ENCODE measurements at regions not wholly inside any gene's neighbourhood (a gene's known extent, or its start where the extent isn't known, plus 50 kb on each side); places are given as distances from the start of the nearest gene placed in this dataset.
"Not testable (repeated sequence)": the region's sequence is repeated elsewhere in the genome, so short reads cannot be mapped to it uniquely, and the experiment has no call there.

GRCh38 chr22:22121445-22121844, 123.1 kb upstream of the VPREB1 start:
- H3K9ac ChIP-seq (ENCODE audit: low read length), result no peak overlapping the region
- H3K36me3 ChIP-seq (ENCODE audit: control insufficient read depth, insufficient read depth, low read length), result no peaks in the 10 kb centered on the region
- no peaks in the 10 kb centered on the region for H3K27me3 ChIP-seq (ENCODE audit: insufficient read depth, low read length, poor library complexity)

GRCh38 chr22:22120160-22120559, 124.4 kb upstream of the VPREB1 start:
- H3K18ac ChIP-seq (ENCODE audit: low read length), result no peak overlapping the region
- H2BK120ac ChIP-seq (ENCODE audit: low read depth, low read length), result no peak overlapping the region
- H3K4ac ChIP-seq (ENCODE audit: low read depth, low read length), result no peak overlapping the region
- no peak overlapping the region for H2BK5ac ChIP-seq (ENCODE audit: low read length)
- no peak overlapping the region for H3K27ac ChIP-seq (ENCODE audit: low read depth, low read length)
- WGBS (ENCODE audit: extremely low coverage, insufficient coverage, low lambda C conversion rate), result no CpG with 5 or more reads among the region's 3 CpGs
- no peaks in the 10 kb centered on the region for H3K36me3 ChIP-seq (ENCODE audit: control insufficient read depth, insufficient read depth, low read length)
- H4K8ac ChIP-seq (ENCODE audit: low read depth, low read length), result no peak overlapping the region
- no peak overlapping the region for H3K56ac ChIP-seq (ENCODE audit: low read length)
- H2AK5ac ChIP-seq (ENCODE audit: low read length), result no peak overlapping the region
- no peak overlapping the region for H3K23ac ChIP-seq (ENCODE audit: low read length)
- no peak overlapping the region for H4K5ac ChIP-seq (ENCODE audit: low read length)
- H3K27me3 ChIP-seq (ENCODE audit: insufficient read depth, low read length, poor library complexity), result no peaks in the 10 kb centered on the region
- no peak overlapping the region for H3K4me3 ChIP-seq (ENCODE audit: low read length)
- DNase-seq, result no peak
- no peaks in the 10 kb centered on the region for H3K4me1 ChIP-seq (ENCODE audit: control insufficient read depth, low read depth, low read length)
- H3K4me2 ChIP-seq (ENCODE audit: low read length), result no peak overlapping the region
- no peak overlapping the region for H3K9ac ChIP-seq (ENCODE audit: low read length)
- no peaks in the 10 kb centered on the region for H3K79me1 ChIP-seq (ENCODE audit: low read length)
- H3K79me2 ChIP-seq (ENCODE audit: control insufficient read depth, insufficient read depth, low read length), result no peaks in the 10 kb centered on the region
- no peak overlapping the region for H2BK15ac ChIP-seq (replicated peaks; ENCODE audit: low read depth)

More at GRCh38 chr22:22121445-22121844, 123.1 kb upstream of the VPREB1 start:
- Histone ChIP-seq H3K56ac (ENCODE audit: low read length) (no peak overlapping the region), H3K4me1 (ENCODE audit: control insufficient read depth, low read depth, low read length) (no peaks in the 10 kb centered on the region), H3K18ac (ENCODE audit: low read length) (no peak overlapping the region), H2BK5ac (ENCODE audit: low read length) (no peak overlapping the region), H3K23ac (ENCODE audit: low read length) (no peak overlapping the region), H2BK120ac (ENCODE audit: low read depth, low read length) (no peak overlapping the region), H3K4me3 (ENCODE audit: low read length) (no peak overlapping the region), H2BK15ac (replicated peaks; ENCODE audit: low read depth) (no peak overlapping the region), H3K27ac (ENCODE audit: low read depth, low read length) (no peak overlapping the region), H2AK5ac (ENCODE audit: low read length) (no peak overlapping the region), H4K8ac (ENCODE audit: low read depth, low read length) (no peak overlapping the region), H3K4me2 (ENCODE audit: low read length) (no peak overlapping the region), H3K4ac (ENCODE audit: low read depth, low read length) (no peak overlapping the region), H3K79me2 (ENCODE audit: control insufficient read depth, insufficient read depth, low read length) (no peaks in the 10 kb centered on the region), H3K79me1 (ENCODE audit: low read length) (no peaks in the 10 kb centered on the region), H4K5ac (ENCODE audit: low read length) (no peak overlapping the region)
- DNase-seq, result no peak

- H2BK15ac ChIP-seq (replicated peaks; ENCODE audit: low read depth), result no peak overlapping the region
- no peak for DNase-seq
- no peaks in the 10 kb centered on the region for H3K27me3 ChIP-seq (ENCODE audit: insufficient read depth, low read length, poor library complexity)
- no peak overlapping the region for H3K9ac ChIP-seq (ENCODE audit: low read length)
- no peak overlapping the region for H3K56ac ChIP-seq (ENCODE audit: low read length)
- H3K36me3 ChIP-seq (ENCODE audit: control insufficient read depth, insufficient read depth, low read length), result no peaks in the 10 kb centered on the region
- H3K4me1 ChIP-seq (ENCODE audit: control insufficient read depth, low read depth, low read length), result no peaks in the 10 kb centered on the region
- no peak overlapping the region for H3K18ac ChIP-seq (ENCODE audit: low read length)
- no peaks in the 10 kb centered on the region for H3K79me1 ChIP-seq (ENCODE audit: low read length)
- H2BK120ac ChIP-seq (ENCODE audit: low read depth, low read length), result no peak overlapping the region
- H2AK5ac ChIP-seq (ENCODE audit: low read length), result no peak overlapping the region
- no peak overlapping the region for H3K4ac ChIP-seq (ENCODE audit: low read depth, low read length)
- no peak overlapping the region for H4K8ac ChIP-seq (ENCODE audit: low read depth, low read length)
- no peak overlapping the region for H3K4me3 ChIP-seq (ENCODE audit: low read length)
- H3K23ac ChIP-seq (ENCODE audit: low read length), result no peak overlapping the region
- H3K27ac ChIP-seq (ENCODE audit: low read depth, low read length), result no peak overlapping the region
- H3K4me2 ChIP-seq (ENCODE audit: low read length), result no peak overlapping the region
- H2BK5ac ChIP-seq (ENCODE audit: low read length), result no peak overlapping the region
- WGBS (ENCODE audit: extremely low coverage, insufficient coverage, low lambda C conversion rate), result no CpG with 5 or more reads among the region's 1 CpG
- no peak overlapping the region for H4K5ac ChIP-seq (ENCODE audit: low read length)
- no peaks in the 10 kb centered on the region for H3K79me2 ChIP-seq (ENCODE audit: control insufficient read depth, insufficient read depth, low read length)
Measured at GRCh38 chr22:22118987-22119386, 125.6 kb upstream of the VPREB1 start.

- DNase-seq; H3K23ac ChIP-seq (ENCODE audit: low read length); H2BK120ac ChIP-seq (ENCODE audit: low read depth, low read length); H3K79me2 ChIP-seq (ENCODE audit: control insufficient read depth, insufficient read depth, low read length); H3K79me1 ChIP-seq (ENCODE audit: low read length); H3K4me2 ChIP-seq (ENCODE audit: low read length); H3K27ac ChIP-seq (ENCODE audit: low read depth, low read length); H3K27me3 ChIP-seq (ENCODE audit: insufficient read depth, low read length, poor library complexity); H3K4ac ChIP-seq (ENCODE audit: low read depth, low read length); H2BK15ac ChIP-seq (replicated peaks; ENCODE audit: low read depth); H3K36me3 ChIP-seq (ENCODE audit: control insufficient read depth, insufficient read depth, low read length); H3K4me1 ChIP-seq (ENCODE audit: control insufficient read depth, low read depth, low read length); H4K5ac ChIP-seq (ENCODE audit: low read length); H3K9ac ChIP-seq (ENCODE audit: low read length); H4K8ac ChIP-seq (ENCODE audit: low read depth, low read length); H3K4me3 ChIP-seq (ENCODE audit: low read length); H2AK5ac ChIP-seq (ENCODE audit: low read length); H2BK5ac ChIP-seq (ENCODE audit: low read length); H3K56ac ChIP-seq (ENCODE audit: low read length); H3K18ac ChIP-seq (ENCODE audit: low read length): not testable (repeated sequence)
- no CpG with 5 or more reads among the region's 54 CpGs for WGBS (ENCODE audit: extremely low coverage, insufficient coverage, low lambda C conversion rate)
Measured at GRCh38 chr22:22117864-22118544, 126.6 kb upstream of the VPREB1 start.

GRCh38 chr22:22116997-22117770, 127.4 kb upstream of the VPREB1 start:
- not testable (repeated sequence) for H3K79me1 ChIP-seq (ENCODE audit: low read length); H2BK5ac ChIP-seq (ENCODE audit: low read length); DNase-seq; H4K5ac ChIP-seq (ENCODE audit: low read length); H4K8ac ChIP-seq (ENCODE audit: low read depth, low read length); H3K56ac ChIP-seq (ENCODE audit: low read length); H3K4me3 ChIP-seq (ENCODE audit: low read length); H3K23ac ChIP-seq (ENCODE audit: low read length); H3K27me3 ChIP-seq (ENCODE audit: insufficient read depth, low read length, poor library complexity); H3K9ac ChIP-seq (ENCODE audit: low read length); H3K18ac ChIP-seq (ENCODE audit: low read length); H3K4me1 ChIP-seq (ENCODE audit: control insufficient read depth, low read depth, low read length); H3K4me2 ChIP-seq (ENCODE audit: low read length); H3K27ac ChIP-seq (ENCODE audit: low read depth, low read length); H3K36me3 ChIP-seq (ENCODE audit: control insufficient read depth, insufficient read depth, low read length); H2AK5ac ChIP-seq (ENCODE audit: low read length); H2BK15ac ChIP-seq (replicated peaks; ENCODE audit: low read depth); H3K79me2 ChIP-seq (ENCODE audit: control insufficient read depth, insufficient read depth, low read length); H2BK120ac ChIP-seq (ENCODE audit: low read depth, low read length); H3K4ac ChIP-seq (ENCODE audit: low read depth, low read length)
- WGBS (ENCODE audit: extremely low coverage, insufficient coverage, low lambda C conversion rate), result no CpG with 5 or more reads among the region's 44 CpGs

GRCh38 chr22:22113701-22114100, 130.9 kb upstream of the VPREB1 start:
- no peak overlapping the region for H4K8ac ChIP-seq (ENCODE audit: low read depth, low read length)
- no peak overlapping the region for H4K5ac ChIP-seq (ENCODE audit: low read length)
- H3K79me2 ChIP-seq (ENCODE audit: control insufficient read depth, insufficient read depth, low read length), result no peaks in the 10 kb centered on the region
- H3K4ac ChIP-seq (ENCODE audit: low read depth, low read length), result no peak overlapping the region
- no peaks in the 10 kb centered on the region for H3K36me3 ChIP-seq (ENCODE audit: control insufficient read depth, insufficient read depth, low read length)
- H2BK5ac ChIP-seq (ENCODE audit: low read length), result no peak overlapping the region
- DNase-seq, result no peak
- no peak overlapping the region for H2BK15ac ChIP-seq (replicated peaks; ENCODE audit: low read depth)
- H3K27ac ChIP-seq (ENCODE audit: low read depth, low read length), result no peak overlapping the region
- no peak overlapping the region for H3K23ac ChIP-seq (ENCODE audit: low read length)
- H2AK5ac ChIP-seq (ENCODE audit: low read length), result no peak overlapping the region
- no peaks in the 10 kb centered on the region for H3K4me1 ChIP-seq (ENCODE audit: control insufficient read depth, low read depth, low read length)
- no peak overlapping the region for H3K4me2 ChIP-seq (ENCODE audit: low read length)
- no peak overlapping the region for H3K4me3 ChIP-seq (ENCODE audit: low read length)
- H3K56ac ChIP-seq (ENCODE audit: low read length), result no peak overlapping the region
- no peak overlapping the region for H3K9ac ChIP-seq (ENCODE audit: low read length)
- H3K18ac ChIP-seq (ENCODE audit: low read length), result no peak overlapping the region
- H2BK120ac ChIP-seq (ENCODE audit: low read depth, low read length), result no peak overlapping the region
- H3K27me3 ChIP-seq (ENCODE audit: insufficient read depth, low read length, poor library complexity), result no peaks in the 10 kb centered on the region
- no peaks in the 10 kb centered on the region for H3K79me1 ChIP-seq (ENCODE audit: low read length)
